ENCODE measurements at regions not wholly inside any gene's neighbourhood (a gene's known extent, or its start where the extent isn't known, plus 50 kb on each side); places are given as distances from the start of the nearest gene placed in this dataset.

DNA sequence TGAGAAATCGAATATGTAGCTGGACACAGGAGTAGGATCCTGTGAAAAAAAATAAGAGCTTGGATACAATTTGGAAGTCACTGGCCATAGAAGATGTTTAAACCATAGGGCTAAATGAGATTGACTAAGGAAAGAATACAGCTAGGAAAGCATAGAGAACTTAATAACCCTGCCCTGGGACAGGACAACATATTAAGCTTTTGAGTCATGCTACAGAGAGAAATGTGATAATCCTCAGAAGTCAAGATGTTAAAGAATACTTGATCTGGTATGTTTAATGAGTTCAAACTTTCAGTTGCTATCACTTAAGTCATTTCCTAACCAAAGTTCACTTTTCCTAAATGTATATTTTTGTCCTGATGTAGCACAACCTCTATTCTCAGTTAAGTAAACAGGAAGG is 154.6 kb upstream of the TSHZ2 start (continued):
- TF ChIP-seq ZNF468 (CRISPR knock-in tag; IDR thresholded peaks at IDR 0.05): no peak
- TF ChIP-seq, protein P1, sequence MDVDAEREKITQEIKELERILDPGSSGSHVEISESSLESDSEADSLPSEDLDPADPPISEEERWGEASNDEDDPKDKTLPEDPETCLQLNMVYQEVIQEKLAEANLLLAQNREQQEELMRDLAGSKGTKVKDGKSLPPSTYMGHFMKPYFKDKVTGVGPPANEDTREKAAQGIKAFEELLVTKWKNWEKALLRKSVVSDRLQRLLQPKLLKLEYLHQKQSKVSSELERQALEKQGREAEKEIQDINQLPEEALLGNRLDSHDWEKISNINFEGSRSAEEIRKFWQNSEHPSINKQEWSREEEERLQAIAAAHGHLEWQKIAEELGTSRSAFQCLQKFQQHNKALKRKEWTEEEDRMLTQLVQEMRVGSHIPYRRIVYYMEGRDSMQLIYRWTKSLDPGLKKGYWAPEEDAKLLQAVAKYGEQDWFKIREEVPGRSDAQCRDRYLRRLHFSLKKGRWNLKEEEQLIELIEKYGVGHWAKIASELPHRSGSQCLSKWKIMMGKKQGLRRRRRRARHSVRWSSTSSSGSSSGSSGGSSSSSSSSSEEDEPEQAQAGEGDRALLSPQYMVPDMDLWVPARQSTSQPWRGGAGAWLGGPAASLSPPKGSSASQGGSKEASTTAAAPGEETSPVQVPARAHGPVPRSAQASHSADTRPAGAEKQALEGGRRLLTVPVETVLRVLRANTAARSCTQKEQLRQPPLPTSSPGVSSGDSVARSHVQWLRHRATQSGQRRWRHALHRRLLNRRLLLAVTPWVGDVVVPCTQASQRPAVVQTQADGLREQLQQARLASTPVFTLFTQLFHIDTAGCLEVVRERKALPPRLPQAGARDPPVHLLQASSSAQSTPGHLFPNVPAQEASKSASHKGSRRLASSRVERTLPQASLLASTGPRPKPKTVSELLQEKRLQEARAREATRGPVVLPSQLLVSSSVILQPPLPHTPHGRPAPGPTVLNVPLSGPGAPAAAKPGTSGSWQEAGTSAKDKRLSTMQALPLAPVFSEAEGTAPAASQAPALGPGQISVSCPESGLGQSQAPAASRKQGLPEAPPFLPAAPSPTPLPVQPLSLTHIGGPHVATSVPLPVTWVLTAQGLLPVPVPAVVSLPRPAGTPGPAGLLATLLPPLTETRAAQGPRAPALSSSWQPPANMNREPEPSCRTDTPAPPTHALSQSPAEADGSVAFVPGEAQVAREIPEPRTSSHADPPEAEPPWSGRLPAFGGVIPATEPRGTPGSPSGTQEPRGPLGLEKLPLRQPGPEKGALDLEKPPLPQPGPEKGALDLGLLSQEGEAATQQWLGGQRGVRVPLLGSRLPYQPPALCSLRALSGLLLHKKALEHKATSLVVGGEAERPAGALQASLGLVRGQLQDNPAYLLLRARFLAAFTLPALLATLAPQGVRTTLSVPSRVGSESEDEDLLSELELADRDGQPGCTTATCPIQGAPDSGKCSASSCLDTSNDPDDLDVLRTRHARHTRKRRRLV (CRISPR knock-in tag; IDR thresholded peaks at IDR 0.05): no peak

DNA sequence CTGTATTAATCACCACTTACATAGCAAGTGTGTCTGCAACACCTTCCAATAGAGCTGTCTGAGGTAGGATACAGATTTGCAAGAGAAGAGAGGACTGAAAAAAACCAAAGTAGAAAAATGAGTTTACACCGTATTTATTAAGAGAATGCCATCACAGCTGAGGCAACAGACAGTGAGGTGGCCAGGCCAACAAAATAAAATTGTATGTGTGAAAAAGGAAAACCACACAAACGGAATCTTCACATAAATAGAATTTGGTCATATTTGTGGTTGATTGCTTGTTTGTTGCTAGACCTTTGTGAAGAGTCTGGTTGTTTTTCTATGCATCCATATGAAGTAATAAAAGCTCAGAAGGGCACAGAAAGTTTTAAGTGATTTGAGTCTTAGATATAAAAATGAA is 157.8 kb upstream of the TSHZ2 start:
- TF ChIP-seq FOXO1 (CRISPR knock-in tag; IDR thresholded peaks at IDR 0.05) (no peak), ISL2 (CRISPR knock-in tag; IDR thresholded peaks at IDR 0.05) (no peak), ZNF160 (CRISPR knock-in tag; IDR thresholded peaks at IDR 0.05) (no peak), JUN (CRISPR knock-in tag; IDR thresholded peaks at IDR 0.05) (no peak), ZFP36 (IDR thresholded peaks at IDR 0.05; ENCODE audit: borderline replicate concordance, low read depth, low read length, partially characterized antibody) (no peak), EZH2 (conservative IDR thresholded peaks at IDR 0.05; ENCODE audit: low read depth, low read length) (no peak)
- Histone ChIP-seq H3K4me2 (ENCODE audit: low read depth, low read length) (no peak overlapping the region), H3K4me1 (ENCODE audit: insufficient read depth, low read length) (no peaks in the 10 kb centered on the region), H3K79me2 (ENCODE audit: insufficient read depth, low read length) (no peaks in the 10 kb centered on the region), H3K27ac (ENCODE audit: extremely low read length, insufficient read depth, low read length) (no peak overlapping the region), H3K9me3 (ENCODE audit: low read length) (peaks cover 9% of the 10 kb centered on the region; the same call in 1 of the 2 replicates), H3K9ac (ENCODE audit: insufficient read depth, low read depth, low read length) (no peak overlapping the region), H2AFZ (ENCODE audit: low read length) (no peak overlapping the region), H3K27me3 (ENCODE audit: control insufficient read depth in 1 of 2, insufficient read depth in 2 of 2, low read length in 2 of 2) (no peaks in the 10 kb centered on the region), H3K4me3 (replicated peaks in 1 of 3; ENCODE audit: insufficient read depth in 1 of 3, low read depth in 2 of 3, low read length in 3 of 3) (no peak overlapping the region), H4K20me1 (ENCODE audit: insufficient read depth, low read length) (no peaks in the 10 kb centered on the region), H3K36me3 (replicated peaks in 1 of 2; ENCODE audit: control insufficient read depth in 1 of 2, insufficient read depth in 2 of 2, low read length in 2 of 2) (no peaks in the 10 kb centered on the region)
- ChIA-PET POLR2A (no interaction called here), CTCF (ENCODE audit: low intra/inter-chr PET ratio, low total read pairs) (no interaction called here)
- 5% methylated on average over 2 of the region's 2 CpGs for WGBS (ENCODE audit: low lambda C conversion rate)
- no TSS peak for BruUV-seq (replicated peaks)
- FAIRE-seq (no peak), DNase-seq (ENCODE audit: low spot score) (no peak), ATAC-seq (no peak)
- intact Hi-C loops (cut with micrococcal nuclease; ENCODE audit: unreplicated experiment) (no loop called here), in situ Hi-C loops (cut with HindIII; ENCODE audit: extremely low pct_ligation_motif_present, low pct_unique_long_range_greater_than_20kb) (no loop called here)
